GM19463 (cell line): ENCODE measurements at regions not wholly inside any gene's neighbourhood (a gene's known extent, or its start where the extent isn't known, plus 50 kb on each side); places are given as distances from the start of the nearest gene placed in this dataset.

ENCODE experiments used
- ATAC-seq: cut with Tn5 transposase; IDR thresholded peaks from one replicate; pipeline ENCODE4 v1.9.1; 2021; ENCODE audit warnings: mild to moderate bottlenecking, moderate library complexity; ENCODE audit not compliant: unreplicated experiment

DNA sequence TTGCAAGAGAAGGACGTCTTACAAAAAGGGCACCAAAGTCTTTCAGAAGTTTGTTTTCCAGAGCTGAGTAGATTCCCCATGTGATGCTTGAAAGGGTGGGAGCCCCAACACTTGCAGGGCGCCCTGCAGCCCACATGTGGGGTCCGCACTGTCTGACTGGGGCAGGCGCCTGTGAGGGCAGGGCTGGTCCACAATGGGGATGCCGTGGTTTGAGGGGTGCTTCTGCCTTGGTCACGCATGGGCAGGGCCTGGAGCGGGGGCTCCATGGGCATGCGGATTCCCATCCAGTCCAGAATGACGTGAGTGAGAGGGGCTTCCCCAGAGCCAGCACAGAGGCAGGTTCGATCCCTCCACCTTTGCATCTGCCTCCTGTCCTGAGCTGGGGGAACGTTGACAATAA is 101.5 kb upstream of the SHH start:
- no peak for ATAC-seq

DNA sequence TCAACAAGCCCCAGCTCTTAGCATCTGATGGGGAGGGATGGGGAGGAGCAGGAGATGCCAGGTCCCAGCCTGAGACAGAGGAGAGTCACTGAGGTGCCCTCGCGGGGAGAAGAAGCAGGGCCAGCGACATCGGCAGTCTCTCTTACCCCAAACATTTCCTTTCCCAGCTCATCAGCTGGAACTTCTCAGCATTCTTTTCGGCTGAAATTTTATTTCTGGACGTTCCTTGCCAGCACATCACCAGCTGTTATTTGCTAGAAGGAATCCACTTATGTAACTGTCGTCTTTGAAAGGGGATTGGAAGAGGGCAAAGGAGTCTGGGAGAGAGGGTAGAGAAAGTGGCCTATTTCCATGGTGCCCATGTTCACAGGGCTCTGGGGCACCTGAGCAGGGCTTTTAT is 101.0 kb upstream of the SHH start:
- ATAC-seq = no peak

DNA sequence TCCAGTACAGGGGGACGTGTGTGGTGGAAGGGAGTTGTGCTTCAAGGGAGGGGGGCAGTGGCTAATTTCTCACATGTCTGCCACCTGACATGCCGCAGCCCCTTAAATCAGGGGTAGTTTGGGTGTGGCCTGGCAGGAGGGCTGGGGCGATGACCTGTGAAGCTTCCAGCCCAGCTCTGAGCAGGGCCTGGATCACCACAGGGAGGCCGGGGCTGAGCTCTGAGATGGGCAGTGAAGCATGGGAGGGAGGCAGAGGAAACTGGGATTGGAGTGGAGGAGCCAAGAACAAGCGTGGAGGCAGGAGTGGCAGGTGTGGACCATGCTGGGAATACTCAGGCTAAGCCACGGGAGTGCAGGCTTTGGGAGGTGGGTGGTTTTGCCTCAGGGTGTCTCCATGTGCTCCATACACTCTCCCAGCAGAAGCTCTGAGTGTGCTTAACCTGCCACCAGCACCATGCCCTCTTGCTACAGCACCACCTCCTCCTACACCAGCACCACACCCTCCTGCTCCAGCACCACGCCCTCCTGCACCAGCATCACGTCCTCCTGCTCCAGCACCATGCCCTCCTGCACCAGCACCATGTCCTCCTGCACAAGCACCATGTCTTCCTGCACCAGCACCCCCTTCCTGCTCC is 99.3 kb upstream of the SHH start:
- ATAC-seq = no peak

DNA sequence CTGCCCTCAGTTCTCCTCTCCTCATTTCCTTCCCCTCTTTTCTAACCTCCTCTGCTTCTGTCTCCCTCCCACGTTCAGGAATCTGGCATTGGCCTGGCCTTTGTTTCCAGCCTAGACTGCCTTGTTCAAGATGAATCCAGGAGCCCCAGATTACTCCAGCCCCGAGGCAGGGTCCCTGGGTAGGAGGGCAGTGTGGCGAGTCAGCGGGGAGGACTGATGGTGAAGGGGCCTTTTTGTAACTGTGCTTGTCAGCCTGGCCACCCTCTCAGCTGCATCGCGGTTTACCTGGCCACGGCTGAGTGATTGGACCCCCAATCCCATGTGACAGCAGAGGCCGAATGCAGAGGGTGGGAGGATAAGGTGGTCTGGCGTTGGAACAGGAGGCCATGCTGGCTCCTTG is 96.1 kb upstream of the SHH start:
- ATAC-seq = no peak

DNA sequence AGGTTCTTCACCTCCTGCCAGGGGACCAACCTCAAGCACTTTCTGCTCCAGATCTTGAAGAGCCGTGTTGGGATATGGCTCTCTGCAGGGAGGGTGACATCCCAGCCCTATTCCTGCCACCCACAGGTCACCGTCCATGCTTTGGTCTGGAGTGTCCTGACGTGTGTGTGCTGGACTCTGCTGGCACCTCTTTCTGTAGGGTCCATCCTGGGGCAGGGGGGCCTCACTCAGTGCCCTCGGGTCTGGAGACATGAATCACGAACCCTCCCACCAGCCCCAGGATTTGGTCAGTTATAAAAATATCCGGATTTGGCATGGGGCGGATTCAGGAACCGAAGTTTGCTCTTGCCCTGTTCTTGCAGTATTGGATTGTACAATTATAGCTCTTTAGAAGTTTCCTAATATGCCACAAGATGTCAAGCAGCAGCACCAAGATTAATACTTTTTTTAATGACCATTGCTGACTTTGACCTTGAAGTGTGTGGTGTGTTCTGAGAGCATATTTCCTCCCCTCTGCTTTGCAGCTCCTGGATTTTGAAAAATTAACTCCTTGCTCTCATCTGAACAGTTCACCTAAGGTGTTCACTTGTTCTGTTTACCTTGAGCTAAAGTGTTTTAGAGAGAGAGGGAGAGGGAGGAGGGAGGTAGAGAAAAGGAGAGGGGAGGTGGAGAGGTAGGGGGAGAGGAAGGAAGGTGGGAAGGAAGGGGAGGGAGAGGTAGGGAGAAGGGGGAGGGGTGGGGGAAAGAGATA is 95.4 kb upstream of the SHH start:
- ATAC-seq = no peak

DNA sequence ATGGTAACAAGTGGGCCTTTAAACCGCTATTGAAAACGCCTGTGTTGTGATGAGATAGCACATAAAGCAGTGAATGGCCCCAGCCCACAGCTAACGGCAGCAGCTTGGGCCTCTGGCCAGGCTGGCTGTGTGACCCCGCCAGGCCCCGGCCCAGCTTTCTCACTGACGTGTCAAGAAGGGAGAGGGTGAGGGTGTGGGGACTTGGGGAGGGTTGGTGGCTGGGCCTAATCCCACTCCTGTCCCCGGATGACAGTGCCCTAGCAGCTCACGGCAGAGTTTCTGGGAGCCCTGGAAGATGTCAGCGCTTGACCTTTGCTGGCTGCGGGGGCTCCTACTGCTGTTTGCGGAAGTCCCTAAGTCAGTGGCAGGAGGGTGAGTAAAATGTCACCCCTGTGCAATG is 88.9 kb upstream of the SHH start:
- ATAC-seq = no peak

DNA sequence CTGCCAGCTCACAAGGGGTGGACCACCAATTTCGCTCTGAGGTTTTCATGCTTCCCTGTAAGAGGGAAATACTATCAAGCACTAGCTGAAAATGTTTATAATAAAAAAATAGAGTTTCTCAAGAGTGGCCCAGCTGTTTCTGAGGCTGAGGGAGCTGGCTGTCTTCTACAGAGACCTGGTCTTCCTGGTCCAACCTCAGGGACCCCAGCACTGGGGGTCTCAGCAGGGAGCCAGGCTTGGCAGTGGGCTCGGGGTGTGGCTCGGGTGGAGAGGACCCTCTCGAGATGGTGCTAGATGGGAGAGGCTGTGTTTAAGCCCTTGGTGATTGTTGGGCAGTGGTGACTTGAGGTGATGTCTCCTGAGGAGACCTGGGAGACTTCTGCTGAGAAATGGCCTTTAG is 87.3 kb upstream of the SHH start:
- ATAC-seq = no peak

DNA sequence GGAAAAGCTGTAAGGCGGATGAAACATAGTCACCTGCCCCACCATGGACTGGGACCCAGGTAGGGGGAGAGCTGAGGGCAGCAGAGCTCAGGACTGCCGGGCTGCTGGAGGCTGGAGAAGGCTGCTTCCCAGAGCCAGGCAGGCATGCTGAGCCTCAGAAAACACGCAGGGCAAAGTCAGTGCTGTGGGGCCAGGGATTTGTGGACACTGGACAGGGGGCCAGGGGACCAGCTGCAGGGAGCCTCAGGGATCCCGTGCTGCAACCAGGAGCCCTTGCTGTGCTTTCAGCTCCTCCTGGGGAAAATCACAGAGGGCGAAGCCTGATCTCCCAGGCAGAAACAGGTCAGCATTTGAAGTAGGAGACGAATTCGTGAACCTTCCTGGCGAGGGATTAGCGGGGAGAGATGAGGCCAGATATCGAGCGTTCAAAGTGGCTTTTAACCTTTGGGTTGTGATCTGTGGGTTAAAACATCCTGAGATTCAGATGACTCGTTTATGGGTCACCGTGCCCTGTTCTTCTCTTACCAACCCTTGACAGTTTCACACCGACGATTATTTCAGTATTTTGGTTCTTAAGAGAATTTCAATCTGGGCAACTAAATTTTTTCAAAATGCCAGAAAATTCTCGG is 85.6 kb upstream of the SHH start:
- ATAC-seq = no peak

DNA sequence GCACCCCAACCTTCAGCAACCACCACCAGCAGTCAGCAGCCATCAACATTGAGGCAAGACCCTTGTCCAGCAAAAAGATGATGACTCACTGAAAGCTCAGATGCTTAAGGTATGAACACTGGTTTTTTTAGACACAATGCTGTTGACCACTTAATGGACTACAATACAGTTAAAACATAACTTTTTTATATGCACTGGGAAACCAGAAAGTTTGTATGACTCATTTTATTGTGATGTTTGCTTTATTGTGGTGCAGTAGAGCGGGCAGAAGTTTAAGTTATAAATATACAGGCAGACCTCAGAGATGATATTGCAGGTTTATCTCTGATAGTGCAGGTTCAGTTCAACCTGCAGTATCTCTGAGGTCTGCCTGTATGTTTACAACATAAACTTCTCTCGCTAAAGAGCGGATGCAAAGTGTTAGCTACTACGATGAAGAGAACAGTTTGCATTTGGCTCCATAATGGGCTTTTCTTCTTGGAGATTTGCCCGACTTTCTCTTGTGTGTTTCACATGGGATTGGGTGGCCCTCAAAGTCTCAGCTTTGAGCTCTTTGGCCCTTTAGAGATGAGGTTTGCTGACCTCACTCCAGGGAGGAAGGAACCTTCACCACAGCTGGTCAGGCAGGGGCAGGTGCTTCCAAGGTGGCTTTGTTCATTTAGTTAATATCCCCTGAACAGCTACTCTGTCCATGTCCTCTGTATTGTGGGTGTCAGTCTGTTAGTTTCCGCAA is 84.4 kb upstream of the SHH start:
- no peak for ATAC-seq

DNA sequence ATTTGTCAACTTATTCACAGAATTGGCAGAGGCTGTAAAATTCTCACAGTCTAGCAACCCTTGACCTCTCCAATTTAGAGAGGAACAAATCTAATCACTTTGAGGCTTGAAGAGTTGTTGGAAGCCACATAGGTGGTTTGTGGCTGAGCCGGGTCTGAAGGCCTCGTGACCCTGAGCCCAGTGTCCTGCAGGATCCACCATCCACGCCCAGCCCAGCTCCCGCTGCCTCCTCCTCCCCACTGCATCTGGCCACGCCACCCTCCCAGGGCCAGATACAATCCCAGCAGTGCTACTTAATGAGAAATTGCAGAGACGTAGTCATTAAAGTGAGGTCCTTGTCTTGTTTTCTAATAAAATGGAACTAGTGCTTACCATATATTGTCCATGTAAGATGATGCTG is 81.4 kb upstream of the SHH start:
- no peak for ATAC-seq

DNA sequence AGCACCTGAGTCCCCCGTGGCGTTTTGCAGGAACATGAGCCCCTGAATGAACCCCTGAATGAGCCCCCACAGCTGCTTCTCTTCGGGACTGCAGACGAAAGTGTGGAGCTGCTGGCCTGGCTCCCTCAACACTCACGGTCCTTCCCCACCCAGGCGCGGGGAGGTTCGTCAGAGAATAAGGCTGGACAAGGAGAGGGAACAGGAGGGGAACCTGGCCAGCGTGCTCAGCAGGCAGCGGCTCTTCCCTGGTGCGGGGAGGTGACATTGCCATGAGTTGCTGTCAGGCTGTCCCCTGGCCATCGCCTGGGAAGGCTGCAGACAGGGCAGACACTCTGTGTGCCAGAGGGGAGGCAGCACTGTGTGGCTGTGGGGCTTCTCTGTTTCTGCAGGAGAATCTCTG is 80.9 kb upstream of the SHH start:
- no peak for ATAC-seq

DNA sequence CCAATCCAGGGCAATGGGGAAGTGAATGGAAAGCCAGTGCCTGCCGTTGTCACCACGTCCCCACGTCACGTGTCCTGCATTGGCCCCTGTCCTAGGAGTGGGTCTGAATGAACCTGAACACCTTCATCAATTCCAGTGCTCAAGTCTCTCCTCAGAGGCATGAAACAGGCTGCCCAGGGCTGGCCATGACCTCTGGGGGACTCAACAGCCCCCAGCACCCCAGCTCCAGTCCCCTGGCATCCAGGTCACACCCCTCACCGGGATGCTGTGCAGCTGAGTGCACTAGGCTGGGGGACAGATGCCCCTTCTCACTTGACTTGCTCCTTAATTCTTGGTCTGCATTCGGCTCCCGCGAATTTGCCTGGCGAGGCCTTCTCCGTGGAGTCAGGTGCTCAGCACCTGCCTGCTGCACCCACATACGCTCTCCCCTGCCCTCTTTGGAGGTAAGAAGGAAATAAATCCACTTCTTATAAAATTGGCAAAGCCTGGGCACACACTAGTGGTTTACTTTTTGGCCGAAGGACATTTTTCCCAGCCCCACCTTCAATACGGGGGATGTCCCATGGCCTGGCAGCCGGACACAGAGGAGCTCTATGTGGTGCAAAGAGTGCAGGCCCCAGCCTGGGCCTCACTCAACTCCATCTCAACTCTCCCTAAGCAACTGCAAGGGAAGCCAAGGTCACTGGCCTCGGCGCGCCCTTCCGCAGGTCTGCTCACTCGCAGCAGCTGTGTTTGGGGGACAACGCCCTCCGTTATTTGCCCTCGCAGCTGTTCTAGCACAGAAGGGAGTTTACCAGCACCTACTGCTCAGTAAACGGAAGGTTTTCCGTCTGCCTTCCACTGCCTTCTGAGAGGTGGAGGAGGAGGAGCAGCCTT is 77.6 kb upstream of the SHH start:
- ATAC-seq = no peak

DNA sequence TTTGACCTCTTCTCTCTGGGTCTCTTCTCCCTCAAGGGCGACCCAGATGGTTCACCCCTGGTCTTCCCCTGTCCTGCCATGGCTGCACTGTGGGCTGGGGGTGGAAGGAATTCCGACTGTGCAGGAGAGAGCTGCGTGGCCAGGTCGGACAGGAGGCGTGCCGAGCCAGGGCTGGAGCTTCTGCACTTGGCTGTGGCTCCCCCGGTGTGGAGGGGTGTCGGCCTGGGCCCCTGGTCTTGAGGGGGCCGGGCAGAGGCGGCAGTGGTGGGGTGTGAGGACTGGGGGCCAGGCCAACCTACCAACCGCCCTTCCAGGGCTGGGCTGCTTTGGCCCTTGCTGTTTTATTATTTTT is 74.9 kb upstream of the SHH start:
- no peak for ATAC-seq

DNA sequence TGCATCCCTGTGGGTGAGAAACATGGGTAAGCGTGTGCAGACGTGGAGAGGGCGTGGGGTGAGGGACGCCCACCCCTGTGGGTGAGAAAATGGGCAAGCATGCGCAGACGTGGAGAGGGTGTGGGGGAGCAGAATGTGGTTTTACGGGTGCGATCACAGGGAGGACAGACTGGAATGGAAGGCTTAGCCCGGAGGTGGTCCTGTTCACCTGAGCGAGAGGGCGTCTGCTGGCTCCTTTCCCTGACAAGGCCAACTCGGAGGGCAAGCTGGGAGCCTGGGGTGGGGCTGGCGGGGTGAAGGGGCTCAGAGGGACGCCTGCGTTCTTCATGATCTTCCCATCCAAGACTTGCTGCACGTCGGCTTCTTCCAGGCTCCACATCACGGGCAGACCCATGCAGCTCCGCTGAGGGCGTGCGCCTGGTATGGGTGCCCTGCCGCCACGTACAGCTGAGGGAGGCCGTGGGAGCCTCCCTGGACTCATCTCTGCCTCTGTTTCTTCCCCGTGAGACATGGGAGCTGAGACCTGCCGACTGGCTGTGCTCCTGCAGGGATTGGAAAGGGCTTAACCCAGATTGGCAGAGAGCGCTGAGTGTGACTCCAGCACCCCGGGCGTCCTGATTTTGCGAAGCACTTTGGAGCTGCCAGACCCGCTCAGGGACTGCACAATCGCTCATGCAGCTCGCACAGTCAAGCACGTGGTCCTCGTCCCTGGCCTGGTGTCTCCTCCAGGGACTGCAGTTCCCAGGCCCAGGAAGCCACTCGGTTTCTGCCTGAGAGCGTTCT is 74.3 kb upstream of the SHH start:
- no peak for ATAC-seq

DNA sequence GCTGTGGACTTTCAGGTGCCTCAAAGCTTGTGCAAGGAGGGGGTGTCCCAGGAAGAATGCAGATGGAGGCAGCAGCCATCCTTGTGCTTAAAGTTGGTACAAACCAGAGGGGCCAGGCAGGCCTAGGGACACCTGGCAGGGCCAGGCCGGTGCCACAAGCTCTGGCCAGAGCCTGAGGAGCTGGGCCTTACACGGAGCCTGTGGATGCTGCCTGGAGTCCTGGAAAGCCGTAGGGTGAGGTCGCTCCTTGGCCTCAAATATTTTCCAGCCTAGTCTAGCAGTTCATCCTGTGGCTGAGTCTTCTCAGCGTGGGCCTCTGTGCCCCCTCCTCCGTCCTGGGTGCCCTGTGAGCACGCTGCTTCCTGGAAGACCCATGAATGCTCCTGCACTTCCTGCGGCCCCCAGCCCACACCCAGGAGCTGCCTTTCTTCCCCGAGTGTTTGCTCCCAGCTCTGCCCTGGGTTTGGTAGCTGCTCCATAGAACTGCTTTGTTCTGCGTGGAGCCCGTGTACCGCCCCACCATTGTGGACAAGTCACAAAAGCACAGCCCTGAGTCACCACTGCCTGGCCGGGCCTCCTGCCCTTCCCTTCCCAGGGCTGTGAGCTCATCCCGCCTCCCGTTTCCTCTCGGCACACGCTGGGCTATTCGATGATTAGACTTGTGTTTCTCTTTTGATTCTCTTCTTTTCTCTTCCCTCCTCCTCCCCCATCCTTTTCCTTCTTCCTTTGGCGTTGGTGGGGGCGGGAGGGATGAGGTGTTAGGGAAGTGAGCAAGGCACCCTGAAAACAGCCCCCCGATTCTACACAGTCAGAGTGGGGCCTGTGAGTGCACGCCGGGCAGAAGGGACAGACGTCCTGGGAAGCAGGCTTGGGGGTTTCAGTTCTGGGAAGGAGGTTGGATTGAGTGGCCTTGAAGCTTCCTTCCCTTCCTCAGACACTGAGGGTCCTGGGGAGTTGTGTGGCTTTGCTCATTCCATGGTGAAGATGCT is 73.2 kb upstream of the SHH start:
- no peak for ATAC-seq

DNA sequence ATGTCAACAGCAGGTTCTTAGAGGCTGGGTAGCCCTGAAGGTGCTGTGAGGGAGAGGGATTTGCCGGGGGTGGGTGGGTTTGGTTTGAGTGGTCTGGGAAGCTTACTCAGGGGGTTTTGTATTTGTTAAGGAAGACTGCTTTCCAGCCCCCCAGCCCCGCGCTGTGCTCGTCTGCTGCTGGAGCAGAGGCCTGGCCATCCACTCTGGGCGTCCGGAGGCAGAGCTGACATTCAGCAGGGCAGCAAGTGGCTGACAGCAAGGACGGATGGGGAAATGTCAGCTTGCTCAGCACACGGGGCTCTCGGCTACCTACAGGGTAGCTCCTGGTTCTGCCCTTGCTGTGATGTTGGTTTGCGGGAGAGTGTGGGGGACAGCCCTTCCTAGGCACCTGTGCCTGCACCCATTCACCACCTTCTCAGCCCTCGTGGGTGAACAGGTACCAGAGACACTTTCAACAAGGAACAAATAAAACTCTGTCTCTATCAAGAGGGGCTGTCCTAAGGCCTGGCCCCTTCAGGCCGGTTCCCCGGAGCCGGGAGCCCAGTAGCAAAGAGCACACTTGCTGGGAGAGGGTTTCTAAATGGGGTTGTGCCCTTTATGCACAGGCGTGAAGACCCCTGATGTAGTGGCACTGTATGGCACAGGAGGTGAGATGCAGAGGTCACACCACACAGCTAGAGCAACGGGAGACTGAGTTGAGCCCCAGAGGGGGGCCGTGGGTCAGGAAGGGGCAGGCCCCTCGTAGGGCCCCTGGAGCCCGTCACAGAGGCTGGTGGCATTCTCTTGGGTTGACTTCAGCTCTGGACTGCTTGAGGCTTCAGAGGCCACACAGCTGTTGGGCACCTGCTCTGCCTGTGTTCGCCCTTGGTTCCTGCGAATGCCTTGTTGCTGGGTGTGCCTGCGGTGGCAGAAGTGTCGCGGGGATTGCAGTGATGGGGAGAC is 72.2 kb upstream of the SHH start:
- no peak for ATAC-seq

DNA sequence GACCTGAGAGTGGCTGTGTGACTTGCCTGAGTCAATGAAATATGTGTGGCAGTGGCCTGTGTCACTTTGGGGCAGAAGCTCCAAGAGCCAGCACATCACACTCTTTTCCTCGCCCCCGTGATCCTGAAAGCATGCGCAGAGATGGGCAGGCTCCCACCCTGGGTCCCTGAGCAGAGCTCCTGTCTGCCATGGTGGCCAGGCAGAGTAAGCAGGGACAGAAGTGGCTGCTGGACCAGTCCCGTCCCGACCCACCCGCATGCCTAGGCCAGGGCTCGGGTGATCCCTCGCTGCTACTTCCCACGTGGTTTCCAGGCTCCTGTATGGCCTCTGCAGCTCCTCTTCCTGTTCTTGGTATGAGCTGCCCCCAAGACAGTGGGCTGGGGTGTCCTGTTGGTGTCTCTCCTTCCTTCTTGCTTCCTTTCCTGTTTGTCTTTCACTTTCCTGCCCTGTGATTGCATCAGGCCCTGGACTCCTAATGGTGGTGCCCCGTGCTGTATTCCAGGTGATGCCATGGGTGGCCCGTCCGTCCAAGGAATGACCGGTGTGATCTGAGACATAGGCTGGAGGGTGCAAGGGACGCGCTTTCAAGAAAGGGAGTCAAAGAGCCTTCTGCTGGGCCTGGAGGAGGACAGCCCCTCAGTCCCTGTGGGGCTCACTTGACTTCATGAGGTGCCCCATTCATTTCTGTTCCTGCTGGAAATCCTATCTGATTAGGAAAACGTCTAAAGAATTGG is 71.4 kb upstream of the SHH start:
- no peak for ATAC-seq
